ENCODE measurements at regions not wholly inside any gene's neighbourhood (a gene's known extent, or its start where the extent isn't known, plus 50 kb on each side); places are given as distances from the start of the nearest gene placed in this dataset.

DNA sequence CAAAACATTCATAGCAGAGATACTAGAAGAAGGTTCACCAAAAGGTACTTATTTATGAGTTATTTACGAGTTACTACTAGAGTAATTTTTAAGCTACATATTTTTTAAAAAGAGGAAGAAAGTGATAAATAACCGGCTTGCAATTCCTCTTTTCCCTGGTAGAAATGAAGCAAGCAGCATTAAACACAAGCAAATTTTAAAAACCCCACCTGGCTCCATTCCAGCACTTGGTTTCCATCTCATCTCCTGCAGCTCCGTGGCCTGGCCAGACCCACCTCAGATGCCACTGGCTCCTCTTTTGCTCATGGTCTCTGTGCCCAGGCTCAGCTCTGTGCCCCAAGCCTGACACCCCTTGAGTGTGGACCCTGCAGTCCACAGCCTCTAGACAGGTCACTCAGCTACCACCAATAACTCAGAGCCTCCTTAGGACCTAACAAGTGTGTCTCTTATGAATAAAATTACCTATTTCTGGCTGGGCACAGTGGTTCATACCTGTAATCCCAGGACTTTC, 479.5 kb downstream of the TNS3 start:
- TF ChIP-seq FOXK2 (IDR thresholded peaks at IDR 0.05) = no peak
- no peak for TF ChIP-seq FOXA1 (IDR thresholded peaks at IDR 0.05)
- TF ChIP-seq L3MBTL2 (conservative IDR thresholded peaks at IDR 0.05) = no peak
- no peak for TF ChIP-seq HDGF (IDR thresholded peaks at IDR 0.05; ENCODE audit: borderline replicate concordance)
- TF ChIP-seq TARDBP (IDR thresholded peaks at IDR 0.05) = no peak
- no peak for TF ChIP-seq SP1 (IDR thresholded peaks at IDR 0.05)
- TF ChIP-seq ZNF384 (IDR thresholded peaks at IDR 0.05) = no peak
- no peak for TF ChIP-seq CTBP1 (IDR thresholded peaks at IDR 0.05; ENCODE audit: borderline replicate concordance)
- TF ChIP-seq FOXM1 (IDR thresholded peaks at IDR 0.05; ENCODE audit: borderline replicate concordance) = no peak
- TF ChIP-seq SUZ12 (IDR thresholded peaks at IDR 0.05) = no peak

All from HEK293T (cell line).